Neutrophil (primary cell): ENCODE measurements at regions not wholly inside any gene's neighbourhood (a gene's known extent, or its start where the extent isn't known, plus 50 kb on each side); places are given as distances from the start of the nearest gene placed in this dataset.

Source experiments
- H3K27ac ChIP-seq: fragments of 200-600 bp; sonication (generic); 2 replicates; pipeline ENCODE4 v1.5.1; 2016; ENCODE audit warnings: mild to moderate bottlenecking, moderate library complexity
- H3K27me3 ChIP-seq: fragments of 200-600 bp; sonication (generic); 2 replicates; pipeline ENCODE4 v1.6.0; 2016; ENCODE audit warnings: mild to moderate bottlenecking
- H3K36me3 ChIP-seq: fragments of 200-600 bp; sonication (generic); 2 replicates; pipeline ENCODE4 v1.5.1; 2017
- H3K4me1 ChIP-seq, 2 experiments: fragments of 200-600 bp in 1 of 2; sonication (generic) in 1 of 2; 1 replicate in 1 of 2; 2 replicates in 1 of 2; pipeline versions ENCODE4 v1.5.1 to v1.6.1; 2013 to 2016; ENCODE audit warnings: low read depth in 1 of 2, low read length in 1 of 2, mild to moderate bottlenecking in 1 of 2, moderate library complexity in 1 of 2; ENCODE audit not compliant: control insufficient read depth in 1 of 2, insufficient read depth in 1 of 2
- H3K4me3 ChIP-seq, 2 experiments: fragments of 200-600 bp in 1 of 2; sonication (generic) in 1 of 2; 1 replicate in 1 of 2; 2 replicates in 1 of 2; pipeline ENCODE4 v1.5.1; 2013 to 2016; ENCODE audit warnings: low read depth in 1 of 2, low read length in 1 of 2, mild to moderate bottlenecking in 1 of 2, moderate library complexity in 1 of 2
- H3K9me3 ChIP-seq: fragments of 200-600 bp; sonication (generic); 2 replicates; pipeline ENCODE4 v1.5.1; 2016
- CTCF ChIP-seq: fragments of 200-600 bp; sonication (generic); IDR thresholded peaks from 2 replicates; pipeline ENCODE4 v1.5.1; 2016; ENCODE audit warnings: antibody characterized with exemption

- TF ChIP-seq CTCF = no peak
- no peaks in the 10 kb centered on the region for H3K9me3 ChIP-seq
- peaks cover 3% of the 10 kb centered on the region for H3K36me3 ChIP-seq
These were observed 85.3 kb upstream of the TIAM2 start for GRCh38 chr6:154909821-154910220.

GRCh38 chr6:154914288-154914687 lies 80.8 kb upstream of the TIAM2 start:
- H3K9me3 ChIP-seq = no peaks in the 10 kb centered on the region
- TF ChIP-seq CTCF = no peak
- H3K27me3 ChIP-seq = no peaks in the 10 kb centered on the region
- no peak overlapping the region for H3K27ac ChIP-seq
- H3K36me3 ChIP-seq = peaks cover 3% of the 10 kb centered on the region
- H3K4me1 ChIP-seq = no peaks in the 10 kb centered on the region
- no peak overlapping the region for H3K4me3 ChIP-seq

More at GRCh38 chr6:154909821-154910220, 85.3 kb upstream of the TIAM2 start:
- no peak overlapping the region for H3K4me3 ChIP-seq
- H3K27me3 ChIP-seq = no peaks in the 10 kb centered on the region
- H3K4me1 ChIP-seq = no peaks in the 10 kb centered on the region
- no peak overlapping the region for H3K27ac ChIP-seq

GRCh38 chr6:154916857-154917256 lies 78.3 kb upstream of the TIAM2 start:
- TF ChIP-seq CTCF = no peak
- Histone ChIP-seq H3K9me3 (no peaks in the 10 kb centered on the region), H3K4me1 (peaks cover 0 to 5% of the 10 kb centered on the region in 2 experiments), H3K27ac (no peak overlapping the region), H3K36me3 (peaks cover 2% of the 10 kb centered on the region), H3K4me3 (no peak overlapping the region), H3K27me3 (no peaks in the 10 kb centered on the region)

GRCh38 chr6:154917941-154918340 lies 77.2 kb upstream of the TIAM2 start:
- Histone ChIP-seq H3K4me1 (peaks cover 0 to 5% of the 10 kb centered on the region in 2 experiments), H3K4me3 (no peak overlapping the region), H3K36me3 (no peaks in the 10 kb centered on the region), H3K27me3 (no peaks in the 10 kb centered on the region), H3K27ac (no peak overlapping the region), H3K9me3 (no peaks in the 10 kb centered on the region)
- no peak for TF ChIP-seq CTCF

GRCh38 chr6:154919806-154920205 lies 75.3 kb upstream of the TIAM2 start:
- Histone ChIP-seq H3K36me3 (no peaks in the 10 kb centered on the region), H3K27me3 (no peaks in the 10 kb centered on the region), H3K4me3 (no peak overlapping the region), H3K27ac (no peak overlapping the region), H3K9me3 (no peaks in the 10 kb centered on the region), H3K4me1 (peaks cover 0 to 5% of the 10 kb centered on the region in 2 experiments)
- no peak for TF ChIP-seq CTCF
